HG03558 (cell line): ENCODE measurements at regions not wholly inside any gene's neighbourhood (a gene's known extent, or its start where the extent isn't known, plus 50 kb on each side); places are given as distances from the start of the nearest gene placed in this dataset.

Source experiments
- ATAC-seq: cut with Tn5 transposase; IDR thresholded peaks from one replicate; pipeline ENCODE4 v1.9.1; 2021; ENCODE audit warnings: moderate number of reproducible peaks; ENCODE audit not compliant: unreplicated experiment; ENCODE audit errors: extremely low read depth

DNA sequence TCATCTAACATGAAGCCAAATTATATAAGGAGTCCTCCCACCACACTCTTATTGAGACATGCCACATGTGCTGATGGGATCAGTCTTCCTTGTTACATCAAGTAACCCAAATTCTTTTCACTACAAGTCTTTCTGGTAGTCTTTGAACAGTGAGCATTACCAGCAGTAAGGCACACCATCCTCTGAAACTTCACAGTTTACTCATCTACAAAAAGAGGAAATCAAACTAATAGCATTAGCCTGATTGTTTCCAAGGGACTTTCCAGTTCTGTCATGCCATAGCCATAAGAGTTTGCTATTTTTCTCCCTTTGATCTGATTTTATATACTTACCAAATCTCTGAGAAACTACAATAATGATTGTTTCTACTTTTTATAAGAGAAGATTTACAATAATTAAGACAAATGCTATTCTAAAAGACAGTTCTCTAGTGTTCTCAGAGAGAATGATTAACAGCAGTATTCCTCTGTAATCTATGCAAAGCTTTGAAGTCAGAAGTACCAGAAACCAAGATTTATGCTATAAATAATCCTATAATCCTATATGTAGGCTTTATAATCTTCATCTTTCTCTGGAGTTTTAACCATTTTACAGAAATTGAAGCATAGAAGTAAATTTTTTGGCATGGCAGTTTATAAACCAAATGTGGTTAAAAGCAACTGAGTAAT lies 166.2 kb upstream of the ACO1 start:
- ATAC-seq: peak; percentile 100

DNA sequence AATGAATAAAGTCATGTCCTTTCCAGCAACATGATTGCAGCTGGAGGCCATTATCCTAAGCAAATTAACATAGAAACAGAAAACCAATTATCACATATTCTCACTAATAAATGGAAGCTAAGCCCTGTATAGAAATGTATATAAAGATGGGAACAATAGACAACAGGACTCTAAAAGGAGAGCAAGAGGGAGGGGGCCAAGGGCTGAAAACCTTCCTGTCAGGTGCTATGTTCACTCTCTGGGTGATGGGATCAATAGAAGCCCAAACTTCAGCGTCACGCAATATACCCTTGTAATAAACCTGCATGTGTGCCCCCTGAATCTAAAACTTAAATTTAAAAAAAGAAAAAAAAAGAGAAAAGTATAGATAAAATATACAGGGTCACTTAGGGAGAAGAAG lies 163.7 kb upstream of the ACO1 start:
- no peak for ATAC-seq

DNA sequence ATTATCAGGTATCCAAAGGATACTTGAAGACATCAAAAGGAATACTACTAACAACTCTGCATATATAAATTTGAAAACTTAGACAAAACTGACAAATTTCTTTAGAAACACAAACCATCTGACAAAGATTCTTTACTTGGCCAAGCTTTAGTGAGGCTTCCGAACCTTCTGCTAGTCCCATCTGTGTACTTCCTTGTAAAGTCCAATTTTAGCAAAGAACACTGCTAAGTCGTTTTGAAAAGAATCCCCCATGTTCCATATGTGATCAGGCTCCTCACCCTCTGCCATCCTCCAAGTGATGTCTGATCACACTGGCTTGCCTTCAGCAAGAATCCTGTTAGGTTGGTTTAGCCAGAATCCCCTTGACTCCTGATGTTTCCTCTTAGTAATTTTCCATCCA lies 150.0 kb upstream of the ACO1 start:
- no peak for ATAC-seq

DNA sequence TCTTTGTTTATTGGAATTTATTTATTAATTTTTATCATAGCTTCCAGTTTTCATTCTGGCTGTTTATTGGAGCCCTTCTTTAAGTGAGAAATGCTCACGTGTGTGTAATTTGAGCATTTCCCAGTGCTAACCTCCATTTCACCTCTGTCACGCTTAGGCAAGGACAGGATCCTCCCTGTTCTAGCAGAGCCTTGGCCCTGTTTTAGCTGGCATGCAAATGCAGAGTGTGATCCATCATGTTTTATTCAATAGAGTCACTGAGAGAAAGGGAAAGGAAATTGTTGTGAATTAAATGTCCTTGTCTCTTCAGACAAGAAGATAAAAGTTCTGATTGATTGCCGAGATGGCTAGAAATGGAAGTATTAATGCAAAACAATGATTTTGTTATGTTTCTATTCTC lies 137.3 kb upstream of the ACO1 start:
- ATAC-seq: no peak

DNA sequence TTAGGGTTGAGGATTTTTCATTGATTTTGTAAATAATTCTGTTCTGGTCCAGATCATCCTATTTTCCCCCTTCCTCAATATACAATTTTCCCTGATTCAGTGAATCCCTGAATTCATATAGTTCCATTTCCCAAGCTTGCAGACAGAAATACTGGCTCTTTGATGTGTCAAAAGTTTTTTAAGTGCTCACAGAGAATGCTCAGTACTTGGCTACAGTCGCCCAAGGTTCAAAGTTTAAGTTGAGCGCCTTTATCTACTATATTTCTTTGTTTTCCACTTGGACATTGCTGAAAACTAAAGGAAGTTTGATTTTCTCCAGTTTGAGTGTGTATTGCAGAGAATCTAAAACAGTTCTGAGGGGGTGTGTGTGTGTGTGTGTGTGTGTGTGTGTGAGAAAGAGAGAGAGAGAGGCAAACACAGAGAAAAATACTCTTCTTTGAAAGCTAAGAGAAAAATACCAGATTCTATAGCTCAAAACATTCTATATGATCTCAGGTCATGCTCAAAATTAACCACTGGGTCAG lies 136.2 kb upstream of the ACO1 start:
- ATAC-seq: no peak

DNA sequence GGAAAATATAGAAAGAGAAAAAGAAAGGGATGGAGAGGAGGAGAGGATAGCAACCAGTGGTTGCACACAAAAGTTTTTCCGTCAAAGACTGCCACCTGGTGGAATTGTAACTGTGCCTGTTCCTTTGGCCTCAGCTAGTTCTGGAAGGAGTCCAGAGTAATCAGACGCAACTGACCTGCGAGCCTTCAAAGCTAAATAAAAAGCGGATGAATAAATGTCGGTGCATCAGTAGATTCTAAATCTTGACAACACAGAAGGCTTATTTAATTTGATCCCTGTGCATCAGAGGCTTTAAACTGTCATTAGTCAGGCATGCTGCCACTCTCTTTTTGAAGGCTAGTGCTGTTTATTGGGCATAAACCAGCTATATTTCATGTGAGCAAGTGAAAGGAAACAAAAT lies 132.9 kb upstream of the ACO1 start:
- ATAC-seq: peak; percentile 68

DNA sequence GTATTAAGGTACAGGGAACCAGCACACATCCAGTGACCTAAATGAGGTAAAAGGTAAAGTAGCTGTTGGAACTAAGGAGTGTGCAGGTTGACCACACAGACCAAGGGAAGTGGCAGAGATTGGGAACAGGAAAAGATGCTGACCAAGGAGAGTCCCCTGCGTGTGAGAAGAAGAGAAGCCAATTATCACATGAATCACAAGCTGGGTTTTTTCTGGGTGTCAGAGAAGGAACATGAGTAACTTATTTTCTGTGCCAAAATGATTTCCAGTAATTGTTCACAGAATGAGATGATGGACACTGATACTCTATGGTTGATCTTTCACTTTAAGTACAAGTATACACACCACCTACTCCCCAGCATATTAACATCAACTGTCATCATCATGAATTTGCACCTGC lies 130.7 kb upstream of the ACO1 start:
- ATAC-seq: no peak

DNA sequence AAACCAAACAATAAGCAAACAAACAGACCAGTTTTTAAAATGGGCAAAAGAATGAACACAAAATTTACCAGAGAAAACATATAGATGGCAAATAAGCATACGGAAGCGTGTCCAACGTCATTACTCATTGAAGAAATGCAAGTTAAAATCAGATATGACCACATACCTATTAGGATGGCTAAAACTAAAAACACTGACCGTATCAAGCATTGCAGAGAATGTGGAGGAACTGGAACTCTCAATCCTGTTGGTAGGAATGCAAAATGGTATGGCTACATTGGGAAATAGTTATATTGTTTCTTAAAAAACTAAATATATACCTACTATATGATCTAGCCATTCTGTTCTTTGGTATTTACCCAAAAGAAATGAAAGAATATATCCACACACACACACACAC lies 129.4 kb upstream of the ACO1 start:
- ATAC-seq: no peak

DNA sequence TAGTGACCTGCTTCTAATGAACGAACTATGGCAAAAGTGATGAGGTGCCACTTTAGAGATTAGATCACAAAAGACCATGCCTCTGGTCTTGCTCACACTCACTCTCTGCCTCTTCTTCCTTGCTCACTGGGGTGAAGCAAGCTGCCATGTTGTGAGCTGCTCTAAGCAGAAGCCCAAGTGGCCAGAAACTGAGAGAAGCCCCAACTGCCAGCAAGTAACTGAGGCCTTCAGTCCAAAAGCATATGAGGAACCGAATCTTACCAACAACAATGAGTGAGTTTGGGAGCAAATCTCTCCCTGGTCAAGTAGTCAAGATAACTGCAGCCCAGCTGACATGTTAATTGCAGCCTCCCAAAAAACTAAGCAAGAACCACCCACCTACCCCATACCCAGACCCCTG lies 126.0 kb upstream of the ACO1 start:
- no peak for ATAC-seq

DNA sequence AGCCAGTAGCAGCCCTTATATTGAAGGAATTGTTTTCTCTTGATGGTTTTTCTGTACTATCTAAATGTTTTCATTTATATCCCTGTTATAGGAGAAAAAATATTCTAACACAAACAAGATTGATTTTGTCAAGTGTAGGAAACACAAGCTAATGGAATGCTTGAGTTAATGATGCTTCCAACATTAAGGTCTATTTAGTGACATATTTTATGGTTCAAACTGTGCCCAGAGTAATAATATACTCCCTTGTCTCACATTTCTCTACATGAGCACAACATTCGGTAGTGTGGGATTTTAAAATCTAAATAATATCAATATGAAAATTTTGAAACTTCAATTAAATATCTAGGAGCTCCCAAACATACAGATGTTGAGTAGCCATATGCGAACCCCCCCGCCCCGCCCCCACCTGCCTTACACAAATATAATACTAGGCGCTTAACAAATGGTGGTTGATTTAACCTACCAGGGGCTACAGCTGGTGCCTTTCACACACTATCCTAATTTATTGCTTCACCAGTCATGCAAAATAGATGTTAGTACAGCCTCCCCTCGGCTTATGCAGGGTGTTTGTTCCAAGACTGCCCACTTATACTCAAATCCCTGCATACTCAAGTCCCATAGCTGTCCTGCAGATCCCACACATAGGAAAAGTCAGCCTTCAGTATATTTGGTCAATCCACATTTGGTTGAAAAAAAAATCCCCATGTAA lies 124.1 kb upstream of the ACO1 start:
- no peak for ATAC-seq

DNA sequence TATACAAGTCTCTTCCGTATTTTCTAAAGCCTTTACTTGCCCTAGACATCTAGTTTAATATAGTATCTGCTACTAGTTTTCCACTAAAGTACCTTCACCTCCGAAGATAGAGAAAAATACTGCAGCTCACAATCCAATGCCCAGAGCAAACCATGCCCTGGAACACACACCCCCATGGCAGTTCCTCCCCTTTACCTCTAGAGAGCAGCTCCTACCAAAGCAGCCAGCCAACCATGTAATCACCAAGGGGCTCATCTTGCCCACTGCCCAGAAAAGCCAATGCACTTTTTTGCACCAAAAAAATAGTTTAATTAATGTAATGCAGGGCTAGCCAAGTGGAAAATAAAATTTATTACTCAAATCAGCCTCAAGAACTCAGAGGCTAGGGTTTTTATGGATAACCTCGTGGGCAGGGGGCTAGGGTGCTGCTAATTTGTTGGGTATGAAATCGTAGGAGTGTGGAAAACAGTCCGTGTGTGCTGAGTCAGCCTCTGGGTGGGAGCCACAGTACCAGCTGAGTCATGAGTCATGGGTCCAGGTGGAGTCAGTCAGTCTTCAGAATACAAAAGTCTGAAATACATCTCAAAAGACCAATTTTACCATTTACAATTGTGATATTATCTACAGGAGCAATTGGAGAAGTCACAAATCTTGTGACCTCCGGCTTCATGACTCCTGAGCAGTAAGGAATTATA lies 120.1 kb upstream of the ACO1 start:
- no peak for ATAC-seq

DNA sequence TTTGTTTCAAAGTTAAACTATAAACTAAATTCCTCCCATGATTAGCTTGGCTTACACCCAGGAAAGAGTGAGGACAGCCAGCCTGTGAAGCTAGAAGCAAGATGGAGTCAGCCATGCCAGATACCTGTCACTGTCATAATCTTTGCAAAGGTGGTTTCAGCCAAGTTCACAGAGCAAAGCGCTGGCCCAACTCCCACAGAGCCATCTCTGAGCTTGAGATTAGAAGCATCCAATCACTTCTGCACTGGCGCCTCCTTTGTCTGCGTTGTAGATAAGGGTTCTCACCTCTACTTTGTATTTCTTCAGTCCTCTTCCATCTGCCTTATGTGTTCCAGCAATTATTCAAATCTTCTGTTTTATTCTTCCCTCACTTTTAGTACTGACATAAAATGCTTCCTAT lies 119.4 kb upstream of the ACO1 start:
- ATAC-seq: no peak

DNA sequence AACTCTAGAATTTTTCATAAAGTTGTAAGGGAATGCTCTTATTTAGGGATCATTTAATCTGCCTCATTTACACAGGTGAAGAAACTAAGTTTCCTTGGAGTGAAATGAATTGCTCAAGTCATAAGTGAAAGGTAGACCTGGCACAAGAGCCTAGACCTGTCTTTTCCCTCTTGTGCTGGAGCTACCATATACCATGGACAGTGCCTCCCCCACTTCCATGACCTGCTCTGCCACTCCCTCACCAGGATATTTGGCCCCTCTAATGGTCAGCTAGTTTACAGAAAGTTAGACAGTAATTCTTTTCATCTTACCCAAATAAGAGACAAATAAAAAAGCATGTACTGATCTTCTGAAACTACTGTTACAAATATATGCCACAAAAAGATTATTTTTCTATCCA lies 105.5 kb upstream of the ACO1 start:
- ATAC-seq: no peak

DNA sequence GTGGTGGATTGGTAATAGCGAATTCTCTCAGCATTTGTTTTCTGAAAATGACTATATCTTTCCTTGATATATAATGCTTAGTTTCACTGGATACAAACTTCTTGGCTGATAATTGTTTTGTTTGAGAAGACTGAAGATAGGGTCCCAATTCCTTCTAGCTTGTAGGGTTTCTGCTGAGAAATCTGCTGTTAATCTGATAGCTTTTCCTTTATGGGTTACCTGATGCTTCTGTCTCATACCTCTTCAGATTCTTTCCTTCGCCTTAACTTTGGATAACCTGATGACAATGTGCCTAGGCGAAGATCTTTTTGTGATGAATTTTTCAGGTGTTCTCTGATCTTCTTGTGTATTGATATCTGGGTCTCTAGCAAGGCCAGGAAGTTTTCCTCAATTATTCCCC lies 94.7 kb upstream of the ACO1 start:
- no peak for ATAC-seq

DNA sequence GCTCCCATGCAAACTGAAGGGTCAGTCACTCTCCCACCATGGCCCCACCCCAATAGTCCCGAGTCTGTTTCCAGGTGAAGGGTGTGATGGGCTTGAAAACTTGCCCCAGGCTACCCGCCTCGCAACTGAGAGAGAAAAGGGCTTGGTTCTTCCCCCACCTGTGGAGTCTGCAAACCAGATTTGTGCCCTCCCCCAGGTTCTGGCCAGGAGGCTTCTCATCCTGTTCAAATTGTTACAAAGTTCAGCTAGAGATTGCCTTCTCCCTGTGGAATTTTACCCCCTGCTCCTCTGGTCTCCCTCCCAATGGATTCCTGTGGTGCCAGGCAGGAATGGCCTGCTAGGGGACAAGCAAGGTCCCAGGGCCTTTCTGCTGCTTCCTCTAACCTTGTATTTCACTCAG lies 93.1 kb upstream of the ACO1 start:
- no peak for ATAC-seq

DNA sequence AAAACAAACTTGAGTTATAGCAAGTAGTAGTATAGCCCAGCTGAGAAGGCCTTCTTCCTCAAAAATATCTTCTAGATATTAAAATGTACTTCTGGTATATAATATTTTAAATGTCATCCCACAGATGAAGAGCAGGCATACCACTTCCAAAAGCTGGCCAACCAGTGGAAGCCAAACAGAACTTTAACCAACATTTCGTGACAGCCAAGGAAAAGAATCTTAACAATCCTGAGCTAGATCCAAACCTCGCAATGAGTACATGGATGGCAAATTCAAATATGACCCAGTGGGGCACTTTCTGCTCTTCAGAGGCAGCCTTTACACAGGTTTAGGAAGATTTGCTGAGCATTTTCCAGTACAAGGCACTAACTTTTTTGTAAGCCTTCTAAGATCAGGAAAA lies 91.8 kb upstream of the ACO1 start:
- ATAC-seq: no peak

DNA sequence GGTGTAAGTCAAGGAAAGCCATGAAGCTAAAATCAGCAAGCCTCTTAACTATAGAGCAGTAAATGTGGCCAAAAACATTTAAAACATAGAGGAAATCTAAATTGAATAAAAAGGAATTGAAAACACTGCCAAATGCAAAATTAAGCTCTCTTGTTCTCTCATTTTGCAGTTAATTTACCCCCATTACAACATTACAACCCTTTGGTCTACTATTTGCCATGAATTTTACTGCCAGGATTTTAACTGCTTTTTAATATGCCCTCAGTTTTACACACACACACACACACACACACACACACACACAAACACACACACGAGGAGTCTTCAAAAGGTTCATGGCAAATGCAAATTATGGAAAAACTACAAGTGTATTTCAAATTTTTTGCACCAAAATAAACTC lies 91.4 kb upstream of the ACO1 start:
- no peak for ATAC-seq

DNA sequence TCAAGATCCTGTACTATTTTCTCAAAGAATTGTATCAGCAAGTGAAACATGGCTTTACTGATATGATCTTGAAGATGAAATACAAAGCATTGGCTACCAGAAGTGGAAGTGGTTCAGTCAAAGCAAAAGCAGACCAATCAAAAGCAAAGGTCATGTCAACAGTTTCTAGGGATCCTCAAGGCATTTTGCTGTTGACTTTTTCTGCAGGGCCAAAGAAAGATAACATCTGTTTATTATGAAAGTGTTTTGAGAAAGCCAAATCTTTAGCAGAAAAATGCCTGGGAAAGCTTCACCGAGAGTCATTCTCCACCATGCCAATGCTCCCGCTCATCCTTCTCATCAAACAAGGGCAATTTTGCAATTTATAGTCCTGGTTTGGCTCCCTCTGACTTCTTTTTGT lies 90.3 kb upstream of the ACO1 start:
- no peak for ATAC-seq

DNA sequence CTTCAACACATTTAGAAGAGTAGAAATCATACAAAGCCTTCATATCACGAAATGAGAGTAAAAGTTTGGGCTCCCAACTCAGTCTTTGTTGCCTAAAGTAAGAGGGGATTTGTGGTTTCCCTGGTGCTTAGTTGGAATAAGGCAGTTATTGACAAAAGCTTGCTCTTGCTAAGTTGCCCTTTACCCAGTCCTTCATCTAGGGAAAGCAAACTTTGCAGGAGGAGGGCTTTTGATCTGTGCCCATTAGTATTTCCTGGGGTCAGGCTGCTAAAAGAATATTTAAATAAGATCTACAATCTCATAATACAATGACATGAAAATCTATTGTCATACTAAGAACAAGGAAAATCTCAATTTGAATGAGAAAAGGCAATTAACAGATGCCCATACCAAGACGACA lies 84.1 kb upstream of the ACO1 start:
- ATAC-seq: no peak

DNA sequence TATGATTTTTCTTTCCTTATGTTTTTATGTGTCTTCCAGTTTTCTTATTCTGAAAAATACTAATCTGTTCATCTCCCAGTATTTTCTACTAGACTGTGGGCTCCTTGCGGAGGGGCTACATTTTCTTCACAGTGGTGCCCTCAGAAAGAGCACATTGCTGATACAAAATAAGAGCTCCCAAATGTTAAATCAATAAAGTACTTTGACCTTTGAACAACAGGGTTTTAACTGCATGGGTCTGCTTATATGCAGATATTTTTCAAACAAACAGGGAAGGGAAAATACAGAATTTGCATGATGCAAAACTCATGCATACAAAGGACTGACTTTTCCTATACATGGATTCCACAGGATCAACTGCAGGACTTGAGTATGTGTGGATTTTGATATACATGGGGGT lies 79.9 kb upstream of the ACO1 start:
- no peak for ATAC-seq

DNA sequence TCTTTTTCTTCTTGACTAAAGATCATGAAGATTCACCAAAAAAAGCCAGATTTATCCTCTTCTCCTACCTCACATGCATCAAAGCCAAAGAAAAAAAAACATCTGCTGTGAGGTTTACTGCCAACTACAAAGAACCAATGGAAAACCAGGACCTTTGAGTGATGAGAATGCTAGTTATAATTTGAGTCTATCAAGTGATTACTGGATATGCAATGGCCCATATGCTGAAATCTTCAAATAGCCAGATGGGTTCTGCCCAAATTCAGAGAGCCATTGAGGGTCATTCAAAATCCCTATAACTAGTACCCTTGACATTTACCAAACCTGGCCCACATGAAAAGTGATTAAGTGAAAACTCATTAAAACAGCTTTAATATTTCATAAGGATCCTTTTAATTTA lies 78.4 kb upstream of the ACO1 start:
- ATAC-seq: no peak
